ENCODE measurements at regions not wholly inside any gene's neighbourhood (a gene's known extent, or its start where the extent isn't known, plus 50 kb on each side); places are given as distances from the start of the nearest gene placed in this dataset.

DNA sequence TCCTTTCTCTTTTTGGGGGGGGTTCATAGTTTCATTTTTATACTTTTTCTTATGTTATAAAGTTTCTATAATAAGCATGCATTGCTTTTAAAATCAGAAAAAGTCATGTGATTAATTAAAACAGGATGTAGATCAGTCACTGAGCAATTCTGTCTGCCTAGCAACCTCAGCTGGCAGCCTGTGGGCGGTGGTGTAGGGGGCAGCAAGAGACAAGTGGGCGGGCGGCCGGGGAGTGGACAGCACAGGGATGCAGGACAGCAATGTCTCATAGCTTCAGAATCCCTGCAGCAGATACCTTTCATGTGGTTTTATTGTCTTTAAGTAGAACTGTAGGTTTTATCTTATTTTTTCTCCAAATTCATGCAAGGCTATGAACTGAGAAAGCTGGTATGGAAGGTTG is 101.9 kb upstream of the S1PR3 start:
- TF ChIP-seq, protein P1, sequence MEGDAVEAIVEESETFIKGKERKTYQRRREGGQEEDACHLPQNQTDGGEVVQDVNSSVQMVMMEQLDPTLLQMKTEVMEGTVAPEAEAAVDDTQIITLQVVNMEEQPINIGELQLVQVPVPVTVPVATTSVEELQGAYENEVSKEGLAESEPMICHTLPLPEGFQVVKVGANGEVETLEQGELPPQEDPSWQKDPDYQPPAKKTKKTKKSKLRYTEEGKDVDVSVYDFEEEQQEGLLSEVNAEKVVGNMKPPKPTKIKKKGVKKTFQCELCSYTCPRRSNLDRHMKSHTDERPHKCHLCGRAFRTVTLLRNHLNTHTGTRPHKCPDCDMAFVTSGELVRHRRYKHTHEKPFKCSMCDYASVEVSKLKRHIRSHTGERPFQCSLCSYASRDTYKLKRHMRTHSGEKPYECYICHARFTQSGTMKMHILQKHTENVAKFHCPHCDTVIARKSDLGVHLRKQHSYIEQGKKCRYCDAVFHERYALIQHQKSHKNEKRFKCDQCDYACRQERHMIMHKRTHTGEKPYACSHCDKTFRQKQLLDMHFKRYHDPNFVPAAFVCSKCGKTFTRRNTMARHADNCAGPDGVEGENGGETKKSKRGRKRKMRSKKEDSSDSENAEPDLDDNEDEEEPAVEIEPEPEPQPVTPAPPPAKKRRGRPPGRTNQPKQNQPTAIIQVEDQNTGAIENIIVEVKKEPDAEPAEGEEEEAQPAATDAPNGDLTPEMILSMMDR (IDR thresholded peaks at IDR 0.05; ENCODE audit: control insufficient read depth, insufficient read depth, low read depth, low read length, missing control alignments), result no peak

DNA sequence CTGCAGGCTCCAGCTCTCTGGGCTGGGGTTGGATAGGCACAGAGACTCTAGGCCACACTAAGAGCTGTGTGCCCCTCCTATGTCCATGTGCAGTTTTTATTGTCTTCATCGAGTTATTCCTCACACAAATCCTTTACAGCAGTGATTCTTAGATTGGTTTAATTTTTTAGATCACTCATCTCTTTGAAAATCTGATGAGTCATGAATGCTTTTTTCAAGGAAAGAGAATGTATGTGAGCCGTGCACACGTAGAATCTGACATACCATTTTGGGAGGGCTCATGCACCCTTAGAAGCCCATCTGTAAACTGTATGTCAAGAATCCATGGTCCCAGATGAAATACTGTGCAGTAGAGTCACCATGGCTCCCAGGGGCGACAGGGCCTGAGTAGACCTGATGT is 100.7 kb upstream of the S1PR3 start:
- TF ChIP-seq, protein P1 (IDR thresholded peaks at IDR 0.05; ENCODE audit: control insufficient read depth, insufficient read depth, low read depth, low read length, missing control alignments), result no peak
- no peak for DNase-seq (ENCODE audit: low read depth)
- no peak overlapping the region for H3K4me3 ChIP-seq (ENCODE audit: control insufficient read depth, low read depth, low read length)

More for the DNA sequence above, 101.9 kb upstream of the S1PR3 start:
- no peak for DNase-seq (ENCODE audit: low read depth)
- no peak overlapping the region for H3K4me3 ChIP-seq (ENCODE audit: control insufficient read depth, low read depth, low read length)

DNA sequence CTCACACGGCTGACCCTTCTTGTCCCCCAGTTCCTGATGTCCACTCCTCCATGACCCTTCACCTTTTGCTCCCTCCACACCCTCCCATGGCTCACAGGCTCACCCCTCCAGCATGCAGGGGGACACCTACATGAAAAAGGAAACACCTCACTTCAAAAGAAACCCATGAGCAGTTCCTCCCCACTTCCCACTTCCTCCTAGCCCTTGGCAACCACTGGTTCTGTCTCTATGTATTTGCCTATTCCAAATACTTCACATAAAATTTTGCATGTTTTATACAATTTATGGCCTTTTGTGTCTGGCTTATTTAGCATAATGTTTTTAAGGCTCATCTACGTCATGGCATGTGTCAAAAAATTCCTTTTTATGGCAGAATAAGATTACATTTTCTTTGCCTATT is 100.2 kb upstream of the S1PR3 start:
- DNase-seq (ENCODE audit: low read depth), result no peak
- TF ChIP-seq, protein P1 (IDR thresholded peaks at IDR 0.05; ENCODE audit: control insufficient read depth, insufficient read depth, low read depth, low read length, missing control alignments), result no peak
- H3K4me3 ChIP-seq (ENCODE audit: control insufficient read depth, low read depth, low read length), result no peak overlapping the region

DNA sequence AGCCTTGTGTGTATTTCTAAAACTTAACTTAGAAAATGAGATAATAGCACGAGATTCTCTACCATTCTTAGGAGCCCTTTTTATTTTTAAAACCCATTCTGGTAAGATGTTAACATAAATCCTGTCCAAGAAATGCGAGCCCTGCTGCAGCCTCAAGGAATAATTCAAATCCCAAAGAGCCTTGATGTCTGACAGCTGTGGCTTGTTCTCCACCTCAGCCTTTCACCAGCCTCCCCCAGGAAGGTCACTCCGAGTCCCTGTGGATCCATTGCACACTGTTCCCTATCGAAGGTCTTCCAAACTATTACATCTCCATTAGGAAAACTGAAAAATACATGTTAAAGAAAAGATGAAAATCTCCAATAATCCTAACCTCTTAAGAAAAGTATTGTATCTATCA is 98.5 kb upstream of the S1PR3 start:
- no peak overlapping the region for H3K4me3 ChIP-seq (ENCODE audit: control insufficient read depth, low read depth, low read length)
- no peak for DNase-seq (ENCODE audit: low read depth)
- TF ChIP-seq, protein P1 (IDR thresholded peaks at IDR 0.05; ENCODE audit: control insufficient read depth, insufficient read depth, low read depth, low read length, missing control alignments), result no peak

DNA sequence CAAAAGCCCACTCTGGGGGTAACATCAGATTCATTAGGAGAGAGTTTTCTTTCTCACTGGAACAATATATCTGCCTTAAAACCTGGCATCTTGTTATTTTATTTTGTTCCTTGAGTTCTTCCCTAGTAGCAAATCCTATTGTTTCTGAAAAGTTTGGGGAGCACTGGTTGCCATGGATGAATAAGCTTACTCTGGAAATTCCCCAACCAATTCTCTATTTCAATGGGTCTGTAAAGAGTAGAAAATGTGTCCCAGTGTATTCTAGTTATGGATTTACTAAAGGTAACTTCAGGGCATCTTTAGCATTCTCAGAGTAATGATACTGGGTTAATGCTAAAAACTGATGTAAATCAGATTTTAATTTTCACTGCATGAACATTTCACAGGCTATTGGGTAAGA is 94.2 kb upstream of the S1PR3 start:
- TF ChIP-seq, protein P1 (IDR thresholded peaks at IDR 0.05; ENCODE audit: control insufficient read depth, insufficient read depth, low read depth, low read length, missing control alignments), result no peak
- DNase-seq (ENCODE audit: low read depth), result no peak
- no peak overlapping the region for H3K4me3 ChIP-seq (ENCODE audit: control insufficient read depth, low read depth, low read length)

DNA sequence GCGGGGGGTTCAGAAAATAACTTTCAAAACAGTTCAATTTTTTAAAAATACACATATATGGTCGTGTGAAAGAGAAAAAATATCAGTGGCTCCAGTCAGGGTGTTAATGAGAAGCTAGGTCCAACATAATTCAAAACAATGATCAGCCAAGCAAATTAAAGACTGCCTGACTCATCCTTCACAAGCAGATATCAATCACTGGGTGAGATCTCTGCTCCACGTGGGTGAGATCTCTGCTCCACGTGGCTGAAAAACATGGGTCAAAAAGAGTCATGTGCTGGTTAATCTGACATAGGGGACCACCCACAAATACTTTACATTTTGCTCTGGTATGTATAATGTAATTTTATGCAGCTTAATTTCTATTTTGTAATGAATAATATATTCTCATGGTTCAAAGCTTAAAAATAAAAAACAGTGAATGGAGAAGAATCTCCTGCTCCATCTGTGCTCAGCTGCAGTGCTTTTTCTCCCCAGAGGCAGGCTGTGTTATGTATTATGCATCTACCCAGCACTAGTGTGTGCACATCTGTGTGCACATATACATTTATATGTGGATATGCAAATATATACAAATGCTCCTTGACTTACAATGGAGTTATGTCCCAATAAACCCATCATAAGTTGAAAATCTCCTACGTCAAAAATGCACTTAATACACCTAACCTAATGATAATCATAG is 93.1 kb upstream of the S1PR3 start:
- TF ChIP-seq, protein P1 (IDR thresholded peaks at IDR 0.05; ENCODE audit: control insufficient read depth, insufficient read depth, low read depth, low read length, missing control alignments), result no peak
- DNase-seq (ENCODE audit: low read depth), result no peak
- no peak overlapping the region for H3K4me3 ChIP-seq (ENCODE audit: control insufficient read depth, low read depth, low read length)

Data from AG09309 (cell line).